DMS53 (cell line): ENCODE measurements at regions not wholly inside any gene's neighbourhood (a gene's known extent, or its start where the extent isn't known, plus 50 kb on each side); places are given as distances from the start of the nearest gene placed in this dataset.
"Not testable (repeated sequence)": the region's sequence is repeated elsewhere in the genome, so short reads cannot be mapped to it uniquely, and the experiment has no call there.

Experiments used
- DNase-seq: peaks from one replicate; lab custom pipeline; 2025; lab: John Stamatoyannopoulos, UW

DNA sequence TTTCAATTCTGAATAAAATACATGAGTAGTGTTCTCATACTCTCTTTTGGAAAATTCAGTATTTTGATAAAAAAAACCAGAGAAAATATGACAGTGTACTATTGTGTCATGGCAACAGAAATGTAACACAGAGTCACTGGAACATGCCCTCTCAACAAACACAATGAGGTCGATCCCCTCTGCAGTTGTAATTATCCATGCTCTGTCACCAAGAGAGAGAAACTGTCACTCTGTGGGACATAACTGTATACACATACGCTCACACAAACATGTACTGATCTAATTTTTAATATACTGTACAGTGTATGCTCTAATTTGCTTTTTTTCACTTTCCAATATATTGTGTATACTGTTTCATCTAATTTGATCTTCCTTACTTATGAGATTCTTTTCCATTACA, 1136.8 kb upstream of the TENM3 start:
- DNase-seq, result no peak

GRCh38 chr4:181108237-181108636, 1135.0 kb upstream of the TENM3 start:
- DNase-seq, result no peak

DNA sequence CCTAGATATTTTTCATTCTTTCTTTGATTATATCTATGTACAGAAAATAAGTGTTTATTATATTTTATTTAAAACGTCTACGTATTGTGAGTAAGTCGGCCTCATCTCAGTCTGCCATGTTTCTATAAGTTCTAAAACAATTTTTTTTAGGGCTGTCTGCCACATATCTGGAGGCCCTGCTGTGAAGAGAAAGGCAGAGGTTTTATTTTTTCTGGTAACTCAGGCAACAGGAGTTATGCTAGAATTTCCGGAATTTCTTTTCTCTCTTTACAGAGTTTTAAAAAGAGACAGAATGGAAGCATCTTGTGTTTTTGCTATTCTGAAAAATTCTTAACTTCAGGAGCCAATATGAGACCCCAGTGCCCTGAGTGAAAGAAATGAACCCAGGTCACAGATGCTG, 1124.0 kb upstream of the TENM3 start:
- DNase-seq, result no peak

DNA sequence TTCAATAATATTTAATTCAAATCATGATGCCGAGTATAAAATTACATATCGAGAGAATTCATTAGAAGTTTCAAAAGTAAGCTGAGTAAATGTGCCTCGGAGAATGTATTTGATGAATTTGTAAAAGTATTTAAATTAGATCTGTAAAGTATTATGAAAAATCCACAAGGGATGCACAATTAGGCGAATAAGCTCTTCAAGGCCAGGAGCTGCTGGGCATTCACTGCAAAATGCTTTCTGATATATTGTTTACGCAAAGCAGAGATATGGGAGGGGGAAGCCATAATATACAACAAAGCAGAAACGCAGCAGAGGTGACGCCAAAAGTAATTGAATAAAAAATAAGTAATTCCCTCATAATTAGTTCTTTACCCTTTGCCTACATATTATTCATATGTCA, 1121.5 kb upstream of the TENM3 start:
- no peak for DNase-seq

DNA sequence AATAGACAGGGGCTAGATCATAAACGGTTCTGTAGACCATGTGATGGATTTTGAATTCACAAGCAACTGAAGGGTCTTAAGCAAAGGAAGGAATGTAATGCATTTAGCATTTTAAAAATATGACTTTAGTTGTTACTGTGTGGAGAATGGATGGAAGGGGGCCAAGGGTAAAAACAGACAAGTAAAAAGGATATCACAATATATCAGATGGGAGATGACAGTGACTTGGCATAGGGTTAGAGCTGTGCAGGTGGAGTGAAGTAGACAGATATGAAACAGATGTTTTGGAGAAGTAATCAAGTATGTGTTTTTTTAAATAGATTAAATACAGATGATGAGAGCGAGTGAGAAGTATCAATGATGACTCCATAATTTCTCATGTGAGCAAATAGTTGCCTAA, 1116.0 kb upstream of the TENM3 start:
- DNase-seq, result no peak

GRCh38 chr4:181130317-181130716, 1112.9 kb upstream of the TENM3 start:
- not testable (repeated sequence) for DNase-seq

GRCh38 chr4:181137351-181137750, 1105.9 kb upstream of the TENM3 start:
- DNase-seq, result no peak

DNA sequence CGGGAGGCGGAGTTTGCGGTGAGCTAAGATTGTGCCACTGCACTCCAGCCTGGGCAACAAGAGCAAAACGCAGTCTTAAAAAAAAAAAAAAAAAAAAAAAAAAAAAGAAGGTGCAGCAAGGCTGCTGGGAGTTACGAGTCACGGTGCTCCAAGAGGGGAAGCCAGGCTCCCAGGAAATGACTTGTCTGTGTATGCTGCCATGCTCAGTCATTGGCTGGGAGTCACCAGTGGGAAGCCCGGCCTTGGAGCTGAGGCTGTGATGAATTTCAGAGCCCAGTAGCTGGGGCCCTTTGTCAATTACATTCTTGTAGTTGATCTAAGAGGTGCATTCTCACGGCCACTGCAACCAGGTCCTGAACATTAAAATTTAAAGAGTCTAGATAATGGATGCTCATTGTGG, 1105.1 kb upstream of the TENM3 start:
- no peak for DNase-seq

DNA sequence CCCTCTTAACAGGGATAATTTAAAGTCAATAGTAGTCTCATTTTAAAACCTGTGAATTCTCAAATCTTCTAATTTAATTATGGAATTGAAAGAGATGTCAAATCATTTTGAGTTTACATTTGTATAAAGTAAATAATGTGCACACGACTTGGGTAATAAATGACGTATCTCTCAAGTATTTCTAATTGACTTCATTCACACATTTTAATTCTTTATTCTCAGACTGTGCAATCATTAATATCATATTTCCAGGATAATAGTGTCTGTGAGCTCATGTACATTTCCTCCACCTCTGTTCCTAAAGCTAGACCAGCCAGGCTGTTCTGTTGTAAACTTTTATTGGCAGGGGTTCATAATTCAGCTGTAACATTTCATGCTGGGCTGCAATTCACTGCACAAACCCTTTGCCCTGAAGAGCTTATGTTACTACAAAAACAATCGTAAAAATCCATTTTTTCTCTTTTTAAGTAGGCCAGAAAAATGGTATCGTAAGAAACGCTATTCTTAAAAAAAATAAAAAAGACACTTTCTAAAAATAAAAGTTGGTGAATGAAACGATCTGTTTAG, 1103.1 kb upstream of the TENM3 start:
- DNase-seq, result no peak

- peak; percentile 77 for DNase-seq
These were observed 1099.8 kb upstream of the TENM3 start for GRCh38 chr4:181143250-181143854.

DNA sequence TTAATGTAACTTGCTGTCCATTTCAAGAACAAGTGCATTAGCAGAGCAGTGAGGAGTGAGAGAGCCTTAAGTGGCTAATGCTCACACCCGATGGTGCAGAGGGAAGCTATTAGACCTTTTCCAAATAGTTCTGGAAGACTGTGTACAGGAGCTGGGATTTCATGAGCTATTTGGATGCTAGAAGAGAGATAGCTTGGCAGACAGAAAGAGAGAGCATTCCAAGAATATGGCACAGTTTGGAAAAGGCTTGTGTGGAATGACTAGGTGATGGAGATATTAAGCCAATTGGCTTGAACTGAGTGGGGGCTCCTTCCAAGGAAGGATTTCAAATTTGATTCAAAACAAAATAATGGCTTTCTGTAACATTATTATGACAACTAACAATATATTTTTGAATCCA, 1097.2 kb upstream of the TENM3 start:
- DNase-seq, result no peak

DNA sequence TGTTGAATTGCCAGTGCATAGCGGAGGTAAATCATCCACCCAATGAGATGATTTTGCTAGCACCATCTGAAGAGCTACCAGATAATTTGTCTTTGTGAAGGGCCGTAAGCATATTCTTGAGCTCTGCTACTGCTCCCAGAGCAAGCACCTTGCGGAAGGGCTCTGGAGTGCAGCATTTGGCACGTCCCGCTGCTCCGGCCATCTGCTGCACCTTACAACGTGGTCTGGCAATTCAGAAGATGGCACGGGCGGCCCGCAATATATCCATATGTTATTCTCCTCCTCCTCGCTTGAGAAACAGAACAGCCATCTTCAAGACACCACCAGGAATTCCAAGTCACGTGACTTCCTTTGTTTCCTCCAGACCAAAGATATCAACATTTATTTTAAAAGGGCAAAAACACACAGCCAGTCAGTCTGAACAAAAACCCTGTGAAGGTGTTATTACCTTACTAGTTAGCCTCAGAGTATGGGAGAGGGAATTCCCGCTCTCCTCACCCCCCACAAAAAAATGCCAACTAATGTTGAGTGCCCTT, 1095.7 kb upstream of the TENM3 start:
- no peak for DNase-seq

DNA sequence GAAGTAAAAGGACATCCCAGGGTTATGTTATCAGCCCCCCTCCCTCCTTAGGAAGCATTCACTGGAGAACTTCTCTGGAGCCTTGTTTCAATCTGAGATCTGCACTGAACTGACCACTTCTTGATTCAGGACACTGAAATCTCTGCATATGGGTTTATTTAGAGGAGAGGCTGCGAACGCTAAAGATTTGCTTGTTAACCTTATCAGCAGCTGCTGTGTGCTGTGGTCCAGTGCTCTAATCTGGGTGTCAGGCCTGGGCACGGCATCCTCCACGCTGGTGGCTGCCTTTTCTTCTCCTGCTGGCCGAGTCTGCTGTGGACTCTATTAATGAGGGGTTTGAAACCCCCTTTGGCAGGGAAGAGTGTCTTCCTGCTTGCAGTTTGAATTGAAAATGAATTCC, 1094.7 kb upstream of the TENM3 start:
- no peak for DNase-seq

DNA sequence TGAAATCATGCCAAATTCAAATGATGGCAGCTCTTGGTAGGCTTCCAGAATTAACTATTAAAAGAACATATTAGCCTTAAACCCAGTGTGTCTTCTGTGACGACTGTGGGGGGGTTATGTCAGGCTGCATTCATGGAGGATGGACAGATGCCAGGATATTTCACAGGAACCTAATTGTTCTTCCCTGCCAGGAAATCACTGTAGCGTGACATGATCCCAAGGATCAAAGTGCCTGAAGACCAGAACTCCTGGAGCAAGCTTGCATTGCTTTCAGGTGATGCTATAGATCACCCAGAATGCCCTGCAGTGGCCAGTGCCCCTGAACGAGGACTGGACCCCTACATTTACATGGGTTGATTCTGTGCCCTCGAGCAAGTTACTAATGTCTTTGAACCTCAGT, 1093.0 kb upstream of the TENM3 start:
- no peak for DNase-seq

GRCh38 chr4:181151856-181152255, 1091.3 kb upstream of the TENM3 start:
- no peak for DNase-seq

DNA sequence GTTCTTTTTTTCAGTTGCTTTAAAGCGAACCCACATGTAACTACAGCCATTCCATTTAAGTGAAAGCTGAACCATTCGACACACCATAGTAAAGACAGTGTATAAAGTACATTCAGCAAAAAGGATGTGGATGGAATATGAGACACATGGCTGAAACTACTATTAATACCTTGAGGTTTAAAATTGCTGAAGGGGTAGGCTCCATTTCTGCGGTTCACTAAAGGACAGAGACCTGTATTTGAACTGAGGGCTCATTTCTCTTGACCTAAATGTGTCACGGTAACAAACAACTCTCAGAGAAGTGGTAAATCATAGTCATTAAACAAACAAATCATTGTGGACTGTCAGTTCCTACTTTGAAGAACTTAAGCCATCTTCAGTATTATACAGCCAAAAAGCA, 1085.6 kb upstream of the TENM3 start:
- DNase-seq, result peak; percentile 34

DNA sequence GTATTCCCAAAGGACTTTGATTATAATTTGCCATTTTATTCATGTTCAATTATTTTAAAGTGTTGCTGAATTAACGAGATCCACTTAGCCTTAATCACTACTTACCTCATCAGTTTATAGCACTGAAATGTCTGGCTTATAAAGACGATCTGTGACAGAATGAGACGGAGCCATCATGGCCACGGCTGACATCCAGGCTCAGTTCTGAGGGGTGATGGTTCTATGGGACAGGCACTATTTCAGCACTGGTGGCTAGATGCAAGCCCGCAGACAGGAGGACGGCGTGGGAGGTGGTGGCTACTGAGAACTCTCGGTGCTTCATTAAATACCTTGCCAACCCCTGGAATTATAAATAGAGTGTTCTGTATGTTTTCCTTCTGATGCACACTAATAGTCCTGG, 1084.2 kb upstream of the TENM3 start:
- no peak for DNase-seq

DNA sequence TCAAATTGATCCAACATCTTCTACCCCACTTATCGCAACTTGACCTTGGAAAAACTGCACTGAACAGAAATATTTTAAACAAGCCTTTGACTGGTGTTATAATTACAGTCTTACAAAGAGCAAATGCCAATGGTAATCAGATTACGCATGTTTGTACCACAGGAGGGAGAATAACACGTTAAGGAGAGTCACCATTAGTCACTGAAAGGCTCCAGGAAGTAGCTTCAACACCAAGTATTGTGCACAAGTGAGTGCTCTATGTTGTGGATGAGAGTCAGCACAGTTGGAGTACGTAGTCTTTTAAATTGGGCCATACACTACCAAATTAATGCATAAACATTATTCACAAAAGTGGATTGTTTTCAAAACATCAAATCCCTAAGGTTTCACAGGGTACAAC, 1081.5 kb upstream of the TENM3 start:
- DNase-seq, result peak; percentile 9

- no peak for DNase-seq
These were observed 1080.9 kb upstream of the TENM3 start for GRCh38 chr4:181162266-181162665.

GRCh38 chr4:181162676-181163075, 1080.5 kb upstream of the TENM3 start:
- no peak for DNase-seq

DNA sequence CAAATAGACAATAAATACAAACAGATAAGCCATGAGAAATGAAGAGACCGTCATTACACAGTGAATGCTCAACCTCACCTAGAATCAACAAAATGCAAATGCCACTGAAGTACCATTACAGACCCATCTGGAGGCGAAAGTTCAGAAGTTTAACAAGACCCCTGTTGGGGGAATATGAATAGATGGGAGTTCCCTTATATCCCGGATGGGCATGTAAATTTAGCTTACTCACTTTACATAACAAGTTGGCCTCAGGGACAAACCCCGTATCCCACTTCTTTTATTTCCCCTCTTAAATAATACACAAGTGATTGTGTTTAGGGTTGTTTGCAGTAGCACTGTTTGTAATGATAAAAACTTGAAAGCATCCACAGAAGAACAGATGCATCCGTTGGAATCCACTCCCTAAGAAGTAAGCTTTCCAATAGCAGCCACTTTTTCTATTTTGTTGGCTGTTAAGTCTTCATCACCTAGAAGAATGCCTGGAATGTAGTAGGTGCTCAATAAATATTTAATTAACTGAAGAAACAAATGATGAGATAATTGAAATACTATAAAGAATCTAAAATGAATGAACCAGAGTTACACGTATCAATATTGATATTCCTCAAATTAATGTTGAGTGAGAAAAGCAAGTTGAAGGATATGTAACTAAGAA, 1076.3 kb upstream of the TENM3 start:
- DNase-seq, result no peak

DNA sequence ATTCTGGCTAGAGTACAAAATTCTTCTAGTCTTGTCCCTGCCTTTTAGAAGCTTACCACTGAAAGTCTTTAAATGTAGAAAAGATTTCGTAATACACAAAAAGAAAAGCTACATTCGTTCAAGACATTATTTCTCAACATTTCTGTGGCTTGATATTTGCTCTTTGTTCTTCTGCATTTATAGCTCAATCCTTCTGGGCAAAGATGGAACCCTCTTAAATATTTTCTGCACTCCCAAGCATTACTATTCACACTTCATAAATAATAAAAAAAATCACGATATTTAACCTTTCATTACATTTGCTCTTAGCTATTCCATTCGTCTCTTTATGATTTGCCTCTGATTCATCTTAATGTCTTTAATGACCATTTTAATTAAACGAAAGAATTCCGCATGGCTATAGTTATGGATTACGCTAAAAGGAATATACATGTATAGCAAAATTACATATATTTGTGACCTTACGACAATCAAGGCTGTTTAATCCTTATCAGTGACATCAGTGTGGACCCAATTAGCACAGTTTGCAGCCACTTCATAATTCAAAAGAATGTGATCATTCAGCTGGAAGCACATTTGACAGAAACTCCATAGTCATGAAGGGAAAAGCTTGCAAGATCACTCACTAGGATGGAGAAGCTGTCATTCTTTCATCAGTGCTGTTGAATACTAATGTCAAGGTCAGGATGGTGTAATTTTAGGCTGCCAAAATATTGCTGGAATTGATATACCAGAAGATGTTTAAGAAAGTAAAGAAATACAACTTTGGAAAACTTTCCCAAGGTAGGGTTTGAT, 1075.0 kb upstream of the TENM3 start:
- DNase-seq, result no peak

- no peak for DNase-seq
These were observed 1070.2 kb upstream of the TENM3 start for GRCh38 chr4:181173046-181173445.
